ENCODE measurements at regions not wholly inside any gene's neighbourhood (a gene's known extent, or its start where the extent isn't known, plus 50 kb on each side); places are given as distances from the start of the nearest gene placed in this dataset.

- DNase-seq (ENCODE audit: extremely low spot score) = no peak
- TF ChIP-seq HDGF (IDR thresholded peaks at IDR 0.05; ENCODE audit: borderline replicate concordance) (no peak), CTBP1 (IDR thresholded peaks at IDR 0.05; ENCODE audit: borderline replicate concordance) (no peak)
- CTCF ChIA-PET = no interaction called here
- POLR2A ChIA-PET = no interaction called here
Measured at GRCh38 chr1:5370311-5370710, 621.9 kb downstream of the NPHP4 start.

DNA sequence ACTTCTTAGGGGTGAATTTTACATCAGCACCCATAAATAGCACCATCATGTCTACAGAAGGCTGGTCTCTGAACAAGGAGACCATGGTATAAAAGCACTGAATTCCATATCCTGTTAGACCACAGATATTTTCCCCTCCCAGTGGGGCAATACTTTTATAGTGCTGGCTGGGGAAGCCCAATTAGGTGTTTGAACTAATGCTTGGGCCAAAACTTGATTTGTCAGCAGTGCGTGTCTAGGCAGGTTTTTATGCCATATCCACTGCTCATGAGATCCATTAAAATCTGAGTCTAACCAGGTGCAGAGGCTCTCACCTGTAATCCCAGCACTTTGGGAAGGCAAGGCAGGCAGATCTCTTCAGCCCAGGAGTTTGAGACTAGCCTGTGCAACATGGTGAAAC is 623.0 kb downstream of the NPHP4 start:
- DNase-seq (ENCODE audit: extremely low spot score) = no peak
- TF ChIP-seq ARNT (IDR thresholded peaks at IDR 0.05) (no peak), FOXK2 (IDR thresholded peaks at IDR 0.05) (no peak), LEF1 (IDR thresholded peaks at IDR 0.05; ENCODE audit: borderline replicate concordance) (no peak), BHLHE40 (IDR thresholded peaks at IDR 0.05; ENCODE audit: borderline replicate concordance) (no peak), FOXA1 (IDR thresholded peaks at IDR 0.05) (no peak), NFRKB (IDR thresholded peaks at IDR 0.05) (no peak), FOXM1 (IDR thresholded peaks at IDR 0.05; ENCODE audit: borderline replicate concordance) (no peak)
- TF ChIP-seq, protein P1, sequence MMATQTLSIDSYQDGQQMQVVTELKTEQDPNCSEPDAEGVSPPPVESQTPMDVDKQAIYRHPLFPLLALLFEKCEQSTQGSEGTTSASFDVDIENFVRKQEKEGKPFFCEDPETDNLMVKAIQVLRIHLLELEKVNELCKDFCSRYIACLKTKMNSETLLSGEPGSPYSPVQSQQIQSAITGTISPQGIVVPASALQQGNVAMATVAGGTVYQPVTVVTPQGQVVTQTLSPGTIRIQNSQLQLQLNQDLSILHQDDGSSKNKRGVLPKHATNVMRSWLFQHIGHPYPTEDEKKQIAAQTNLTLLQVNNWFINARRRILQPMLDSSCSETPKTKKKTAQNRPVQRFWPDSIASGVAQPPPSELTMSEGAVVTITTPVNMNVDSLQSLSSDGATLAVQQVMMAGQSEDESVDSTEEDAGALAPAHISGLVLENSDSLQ (IDR thresholded peaks at IDR 0.05) = no peak
- POLR2A ChIA-PET = no interaction called here
- CTCF ChIA-PET = no interaction called here

GRCh38 chr1:5368201-5368600 is 624.0 kb downstream of the NPHP4 start:
- no peak for TF ChIP-seq LEF1 (IDR thresholded peaks at IDR 0.05; ENCODE audit: borderline replicate concordance)
- TF ChIP-seq ELF4 (IDR thresholded peaks at IDR 0.05) = no peak
- TF ChIP-seq TARDBP (IDR thresholded peaks at IDR 0.05) = no peak
- TF ChIP-seq NFRKB (IDR thresholded peaks at IDR 0.05) = no peak
- TF ChIP-seq SP1 (IDR thresholded peaks at IDR 0.05) = no peak
- no peak for TF ChIP-seq ZNF384 (IDR thresholded peaks at IDR 0.05)
- no peak for TF ChIP-seq FOXA1 (IDR thresholded peaks at IDR 0.05)
- TF ChIP-seq, protein P1 (IDR thresholded peaks at IDR 0.05) = no peak
- TF ChIP-seq FOXM1 (IDR thresholded peaks at IDR 0.05; ENCODE audit: borderline replicate concordance) = no peak
- no peak for TF ChIP-seq L3MBTL2 (conservative IDR thresholded peaks at IDR 0.05)
- no peak for TF ChIP-seq CTBP1 (IDR thresholded peaks at IDR 0.05; ENCODE audit: borderline replicate concordance)
- no peak for TF ChIP-seq FOXK2 (IDR thresholded peaks at IDR 0.05)
- no peak for TF ChIP-seq ARNT (IDR thresholded peaks at IDR 0.05)
- TF ChIP-seq BHLHE40 (IDR thresholded peaks at IDR 0.05; ENCODE audit: borderline replicate concordance) = no peak
- TF ChIP-seq HDGF (IDR thresholded peaks at IDR 0.05; ENCODE audit: borderline replicate concordance) = no peak
- TF ChIP-seq SUZ12 (IDR thresholded peaks at IDR 0.05) = no peak
- POLR2A ChIA-PET = no interaction called here
- CTCF ChIA-PET = no interaction called here
- DNase-seq (ENCODE audit: extremely low spot score) = no peak

DNA sequence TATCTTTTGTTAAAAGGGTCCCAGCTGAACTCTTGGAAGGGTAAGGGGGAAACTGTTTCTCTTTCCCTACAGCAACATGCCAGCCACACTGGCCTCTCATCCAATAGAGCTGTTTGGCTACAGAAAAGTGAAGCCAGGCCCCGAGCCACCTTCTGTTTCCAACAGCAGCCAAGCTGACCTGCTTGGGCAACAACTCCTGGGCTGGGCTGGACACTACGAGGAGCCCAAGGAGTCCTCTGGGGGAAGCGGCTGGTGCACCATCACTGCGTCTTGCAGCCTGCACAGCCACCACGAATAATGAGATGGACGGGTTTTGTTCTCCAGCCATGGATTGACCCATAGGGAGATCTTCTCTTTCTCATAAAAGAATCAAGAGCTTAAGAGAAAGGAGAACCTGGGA is 624.9 kb downstream of the NPHP4 start:
- ChIA-PET POLR2A (no interaction called here), CTCF (no interaction called here)
- no peak for DNase-seq (ENCODE audit: extremely low spot score)
- TF ChIP-seq NFRKB (IDR thresholded peaks at IDR 0.05) (no peak), TARDBP (IDR thresholded peaks at IDR 0.05) (no peak), HDGF (IDR thresholded peaks at IDR 0.05; ENCODE audit: borderline replicate concordance) (no peak), CTBP1 (IDR thresholded peaks at IDR 0.05; ENCODE audit: borderline replicate concordance) (no peak), ZNF384 (IDR thresholded peaks at IDR 0.05) (no peak), FOXK2 (IDR thresholded peaks at IDR 0.05) (no peak), FOXM1 (IDR thresholded peaks at IDR 0.05; ENCODE audit: borderline replicate concordance) (no peak), FOXA1 (IDR thresholded peaks at IDR 0.05) (no peak), ELF4 (IDR thresholded peaks at IDR 0.05) (no peak), SP1 (IDR thresholded peaks at IDR 0.05) (no peak), ARNT (IDR thresholded peaks at IDR 0.05) (no peak), BHLHE40 (IDR thresholded peaks at IDR 0.05; ENCODE audit: borderline replicate concordance) (no peak), LEF1 (IDR thresholded peaks at IDR 0.05; ENCODE audit: borderline replicate concordance) (no peak), L3MBTL2 (conservative IDR thresholded peaks at IDR 0.05) (no peak), SUZ12 (IDR thresholded peaks at IDR 0.05) (no peak)
- TF ChIP-seq, protein P1 (IDR thresholded peaks at IDR 0.05) = no peak

DNA sequence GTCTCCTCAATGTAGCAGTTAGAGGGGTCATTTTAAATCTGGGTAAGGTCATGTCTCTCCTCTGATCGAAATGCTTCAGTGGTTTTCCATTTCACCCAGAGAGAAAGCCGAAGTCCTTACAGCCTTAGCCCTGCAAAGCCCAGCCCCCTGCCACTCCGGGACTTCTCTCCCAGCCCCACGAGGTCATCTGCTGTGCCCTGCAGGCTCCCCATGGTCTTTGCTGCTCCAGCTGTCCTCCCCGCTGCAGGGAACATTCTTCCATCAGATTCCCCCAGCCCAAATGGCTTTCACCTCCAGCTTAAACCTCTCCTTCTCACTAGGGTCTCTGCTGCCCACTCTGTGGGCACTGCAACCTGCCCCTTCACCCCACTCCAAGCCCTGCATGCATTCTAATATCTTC is 626.5 kb downstream of the NPHP4 start:
- TF ChIP-seq SUZ12 (IDR thresholded peaks at IDR 0.05) (no peak), FOXK2 (IDR thresholded peaks at IDR 0.05) (no peak), FOXM1 (IDR thresholded peaks at IDR 0.05; ENCODE audit: borderline replicate concordance) (no peak), HDGF (IDR thresholded peaks at IDR 0.05; ENCODE audit: borderline replicate concordance) (no peak)
- TF ChIP-seq, protein P1 (IDR thresholded peaks at IDR 0.05) = no peak
- CTCF ChIA-PET = no interaction called here
- no peak for DNase-seq (ENCODE audit: extremely low spot score)
- POLR2A ChIA-PET = no interaction called here

DNA sequence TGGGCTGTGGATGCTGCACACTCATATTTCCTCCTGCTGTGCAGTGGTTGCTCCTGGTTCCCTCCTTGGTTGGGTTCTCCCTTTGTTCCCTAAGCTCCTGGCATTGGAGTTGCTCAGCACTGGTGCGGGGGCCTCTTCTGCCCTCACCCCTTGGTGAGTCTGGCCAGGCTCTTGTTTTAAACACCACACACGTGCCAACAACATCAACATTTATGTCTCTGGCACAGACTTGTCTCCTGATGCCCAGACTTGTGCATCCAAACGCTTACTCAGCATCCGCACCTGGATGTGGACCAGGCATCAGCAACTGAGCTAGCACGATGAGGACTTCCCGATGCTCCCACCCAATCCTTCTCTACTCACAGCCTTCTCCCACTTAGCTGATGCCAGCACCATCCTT is 627.6 kb downstream of the NPHP4 start:
- ChIA-PET CTCF (interaction anchor here (0.6 to 0.8 kb wide), 2 partner anchors 20 to 86 kb away, joined by 3 to 7 read pairs; no protein-coding TSS in a partner anchor), POLR2A (no interaction called here)
- no peak for DNase-seq (ENCODE audit: extremely low spot score)
- TF ChIP-seq FOXA1 (IDR thresholded peaks at IDR 0.05) (no peak), L3MBTL2 (conservative IDR thresholded peaks at IDR 0.05) (no peak), HDGF (IDR thresholded peaks at IDR 0.05; ENCODE audit: borderline replicate concordance) (no peak), SUZ12 (IDR thresholded peaks at IDR 0.05) (no peak), CTBP1 (IDR thresholded peaks at IDR 0.05; ENCODE audit: borderline replicate concordance) (no peak), NFRKB (IDR thresholded peaks at IDR 0.05) (no peak), ARNT (IDR thresholded peaks at IDR 0.05) (no peak), TARDBP (IDR thresholded peaks at IDR 0.05) (no peak)
- TF ChIP-seq, protein P1 (IDR thresholded peaks at IDR 0.05) = no peak

All from HEK293T (cell line).